Mesenchymal stem cell (in vitro differentiated cells and primary cell): ENCODE measurements at regions not wholly inside any gene's neighbourhood (a gene's known extent, or its start where the extent isn't known, plus 50 kb on each side); places are given as distances from the start of the nearest gene placed in this dataset.

Source experiments
- DNase-seq: peaks from one replicate; pipeline ENCODE4 v3.0.0-alpha.2; 2013
- H2AFZ ChIP-seq: one replicate; pipeline ENCODE4 v1.6.1; 2013; ENCODE audit warnings: low read depth, mild to moderate bottlenecking, control low read depth, inconsistent platforms, low read length, moderate library complexity
- H2AK5ac ChIP-seq: 2 replicates; pipeline ENCODE4 v1.6.1; 2013; ENCODE audit warnings: low read length, moderate library complexity, mild to moderate bottlenecking, inconsistent platforms; ENCODE audit not compliant: severe bottlenecking
- H2BK120ac ChIP-seq: one replicate; pipeline ENCODE4 v1.6.1; 2013; ENCODE audit warnings: low read depth, mild to moderate bottlenecking, inconsistent platforms, low read length, moderate library complexity
- H2BK12ac ChIP-seq, 2 experiments: one replicate each; pipeline ENCODE4 v1.6.1; 2013; ENCODE audit warnings: inconsistent platforms in 2 of 2, low read length in 2 of 2, mild to moderate bottlenecking in 2 of 2, moderate library complexity in 2 of 2, control low read depth in 1 of 2
- H2BK15ac ChIP-seq: one replicate; pipeline ENCODE4 v1.6.1; 2013; ENCODE audit warnings: mild to moderate bottlenecking, low read depth, inconsistent platforms; ENCODE audit not compliant: poor library complexity, severe bottlenecking
- H2BK5ac ChIP-seq: 2 replicates; pipeline ENCODE4 v1.6.1; 2013; ENCODE audit warnings: low read depth, mild to moderate bottlenecking, low read length, control low read depth, inconsistent platforms; ENCODE audit not compliant: poor library complexity, severe bottlenecking
- H3K14ac ChIP-seq, 2 experiments: one replicate each; pipeline ENCODE4 v1.6.1; 2013; ENCODE audit warnings: inconsistent platforms in 2 of 2, low read length in 2 of 2, control low read depth in 1 of 2, mild to moderate bottlenecking in 1 of 2, moderate library complexity in 1 of 2
- H3K18ac ChIP-seq, 2 experiments: one replicate each; pipeline ENCODE4 v1.6.1; 2013; ENCODE audit warnings: inconsistent platforms in 2 of 2, low read length in 2 of 2, control low read depth in 1 of 2, low read depth in 1 of 2, mild to moderate bottlenecking in 1 of 2
- H3K23ac ChIP-seq, 2 experiments: one replicate each; pipeline ENCODE4 v1.6.1; 2013; ENCODE audit warnings: inconsistent platforms in 2 of 2, low read length in 2 of 2, mild to moderate bottlenecking in 2 of 2, moderate library complexity in 2 of 2, control low read depth in 1 of 2
- H3K27ac ChIP-seq: 2 replicates; pipeline ENCODE4 v1.5.1; 2013; ENCODE audit warnings: mild to moderate bottlenecking, moderate library complexity, low read length, control low read depth, inconsistent platforms; ENCODE audit not compliant: poor library complexity, severe bottlenecking
- H3K27me3 ChIP-seq, 2 experiments: 2 replicates each; pipeline versions ENCODE4 v1.6.1 to v1.7.0; 2013; ENCODE audit warnings: low read length in 2 of 2, mild to moderate bottlenecking in 2 of 2, moderate library complexity in 2 of 2, control low read depth in 1 of 2, inconsistent platforms in 1 of 2; ENCODE audit not compliant: control insufficient read depth in 1 of 2, insufficient read depth in 1 of 2
- H3K36me3 ChIP-seq, 2 experiments: 2 replicates each; pipeline versions ENCODE4 v1.6.1 to v1.7.0; 2013; ENCODE audit warnings: low read length in 2 of 2, control low read depth in 1 of 2, inconsistent platforms in 1 of 2, low read depth in 1 of 2, mild to moderate bottlenecking in 1 of 2; ENCODE audit not compliant: insufficient read depth in 2 of 2, control insufficient read depth in 1 of 2
- H3K4ac ChIP-seq, 2 experiments: one replicate each; pipeline ENCODE4 v1.6.1; 2013; ENCODE audit warnings: inconsistent platforms in 2 of 2, low read length in 2 of 2, mild to moderate bottlenecking in 2 of 2, moderate library complexity in 2 of 2, control low read depth in 1 of 2, low read depth in 1 of 2
- H3K4me1 ChIP-seq: 2 replicates; pipeline ENCODE4 v1.6.1; 2013; ENCODE audit warnings: low read depth, low read length, control low read depth; ENCODE audit not compliant: control insufficient read depth, insufficient read depth
- H3K4me2 ChIP-seq: 2 replicates; pipeline ENCODE4 v1.6.1; 2013; ENCODE audit warnings: low read length, mild to moderate bottlenecking, inconsistent platforms; ENCODE audit not compliant: poor library complexity, severe bottlenecking
- H3K4me3 ChIP-seq, 2 experiments: 2 replicates each; pipeline versions ENCODE4 v1.5.1 to v1.7.0; 2013; ENCODE audit warnings: low read length in 2 of 2, mild to moderate bottlenecking in 2 of 2, control low read depth in 1 of 2, low read depth in 1 of 2; ENCODE audit not compliant: insufficient read depth in 1 of 2
- H3K79me1 ChIP-seq: replicated peaks from 2 replicates; pipeline ENCODE4 v1.6.1; 2013; ENCODE audit warnings: mild to moderate bottlenecking, control low read depth, low read length, inconsistent platforms; ENCODE audit not compliant: poor library complexity, severe bottlenecking
- H3K9ac ChIP-seq: 2 replicates; pipeline ENCODE4 v1.7.0; 2013; ENCODE audit warnings: mild to moderate bottlenecking, low read length, moderate library complexity
- H3K9me3 ChIP-seq: 2 replicates; pipeline ENCODE4 v1.7.0; 2013; ENCODE audit warnings: mild to moderate bottlenecking, low read length; ENCODE audit not compliant: control insufficient read depth
- H4K8ac ChIP-seq: one replicate; pipeline ENCODE4 v1.6.1; 2013; ENCODE audit warnings: inconsistent platforms, mild to moderate bottlenecking, low read length, moderate library complexity
- H4K91ac ChIP-seq: one replicate; pipeline ENCODE4 v1.6.1; 2013; ENCODE audit warnings: mild to moderate bottlenecking, low read length, inconsistent platforms
- WGBS: methylation state at CpG from one replicate; pipeline ENCODE4 v1.1.7; 2013; ENCODE audit warnings: mixed read lengths; 5-methylcytosine and 5-hydroxymethylcytosine counted together

- peaks cover 4% of the 10 kb centered on the region for H3K4me1 ChIP-seq
- no peak overlapping the region for H3K4me2 ChIP-seq
- H3K18ac ChIP-seq: peak overlapping the region; percentile 28 to 66
- peak overlapping the region; percentile 62 for H2AK5ac ChIP-seq
- no peaks in the 10 kb centered on the region for H3K9me3 ChIP-seq
- no peak overlapping the region for H3K14ac ChIP-seq
- no peak overlapping the region for H3K23ac ChIP-seq
- no peak overlapping the region for H3K27ac ChIP-seq
- no peak overlapping the region for H3K9ac ChIP-seq
- no peak overlapping the region for H2AFZ ChIP-seq
- H3K4me3 ChIP-seq: no peak overlapping the region
- peak overlapping the region; percentile 0 to 73 for H3K4ac ChIP-seq
- H4K91ac ChIP-seq: peak overlapping the region; percentile 57
- H3K79me1 ChIP-seq: no peaks in the 10 kb centered on the region
- H2BK120ac ChIP-seq: no peak overlapping the region
- H2BK15ac ChIP-seq: no peak overlapping the region
- DNase-seq: peak; percentile 86
- peak overlapping the region; percentile 69 to 83 for H2BK12ac ChIP-seq
- peak overlapping the region; percentile 94 for H4K8ac ChIP-seq
- no peaks in the 10 kb centered on the region for H3K27me3 ChIP-seq
- 0% methylated on average over 2 of the region's 3 CpGs for WGBS
- H2BK5ac ChIP-seq: no peak overlapping the region
- no peaks in the 10 kb centered on the region for H3K36me3 ChIP-seq
Observed at GRCh38 chr10:36538953-36539586, 586.3 kb upstream of the ANKRD30A start.

GRCh38 chr10:36534471-36535002 is 590.9 kb upstream of the ANKRD30A start:
- Histone ChIP-seq H3K27ac (peak overlapping the region; percentile 44), H2BK5ac (no peak overlapping the region), H4K91ac (peak overlapping the region; percentile 90), H2BK15ac (peak overlapping the region; percentile 48), H3K9me3 (peaks cover 13% of the 10 kb centered on the region), H3K4me2 (no peak overlapping the region), H3K23ac (no peak overlapping the region), H2BK12ac (peak overlapping the region; percentile 50 to 91), H3K79me1 (no peaks in the 10 kb centered on the region), H3K9ac (peak overlapping the region; percentile 25), H2BK120ac (no peak overlapping the region), H2AFZ (no peak overlapping the region), H3K14ac (no peak overlapping the region), H4K8ac (peak overlapping the region; percentile 75), H3K4me1 (peaks cover 4% of the 10 kb centered on the region), H3K4ac (peak overlapping the region; percentile 22 to 25), H3K36me3 (no peaks in the 10 kb centered on the region), H2AK5ac (no peak overlapping the region), H3K27me3 (no peaks in the 10 kb centered on the region), H3K18ac (peak overlapping the region; percentile 23 to 40), H3K4me3 (no peak overlapping the region)
- 40% methylated on average over 5 of the region's 5 CpGs for WGBS
- peak; percentile 87 for DNase-seq

- Histone ChIP-seq H2AFZ (no peak overlapping the region), H3K4me2 (no peak overlapping the region), H3K14ac (no peak overlapping the region), H2AK5ac (no peak overlapping the region), H4K8ac (no peak overlapping the region), H2BK5ac (no peak overlapping the region), H3K4me1 (peaks cover 2% of the 10 kb centered on the region), H3K79me1 (no peaks in the 10 kb centered on the region), H2BK120ac (no peak overlapping the region), H4K91ac (no peak overlapping the region), H2BK15ac (no peak overlapping the region), H2BK12ac (peak overlapping the region in 1 of 2 experiments; percentile 71), H3K27ac (no peak overlapping the region), H3K9ac (peak overlapping the region; percentile 25), H3K9me3 (peaks cover 15% of the 10 kb centered on the region), H3K18ac (no peak overlapping the region), H3K23ac (no peak overlapping the region), H3K36me3 (no peaks in the 10 kb centered on the region), H3K4ac (peak overlapping the region in 1 of 2 experiments; percentile 26), H3K27me3 (no peaks in the 10 kb centered on the region), H3K4me3 (no peak overlapping the region)
- DNase-seq: no peak
- WGBS: 98% methylated on average over 8 of the region's 8 CpGs
Observed at GRCh38 chr10:36533861-36534260, 591.5 kb upstream of the ANKRD30A start.

GRCh38 chr10:36533316-36533715 is 592.1 kb upstream of the ANKRD30A start:
- H2BK120ac ChIP-seq: no peak overlapping the region
- H2BK5ac ChIP-seq: no peak overlapping the region
- H3K4ac ChIP-seq: no peak overlapping the region
- H2BK12ac ChIP-seq: no peak overlapping the region
- DNase-seq: peak; percentile 51
- H2BK15ac ChIP-seq: no peak overlapping the region
- H3K18ac ChIP-seq: no peak overlapping the region
- peaks cover 2% of the 10 kb centered on the region for H3K4me1 ChIP-seq
- H3K27me3 ChIP-seq: no peaks in the 10 kb centered on the region
- WGBS: 17% methylated on average over 2 of the region's 2 CpGs
- no peak overlapping the region for H2AK5ac ChIP-seq
- no peak overlapping the region for H4K8ac ChIP-seq
- H3K9me3 ChIP-seq: peaks cover 17% of the 10 kb centered on the region
- H3K79me1 ChIP-seq: no peaks in the 10 kb centered on the region
- no peak overlapping the region for H3K9ac ChIP-seq
- H3K4me3 ChIP-seq: no peak overlapping the region
- H3K27ac ChIP-seq: no peak overlapping the region
- H3K23ac ChIP-seq: no peak overlapping the region
- H2AFZ ChIP-seq: no peak overlapping the region
- H3K36me3 ChIP-seq: no peaks in the 10 kb centered on the region
- H3K4me2 ChIP-seq: no peak overlapping the region
- H3K14ac ChIP-seq: no peak overlapping the region
- no peak overlapping the region for H4K91ac ChIP-seq
